MM.1S (cell line): ENCODE measurements at regions not wholly inside any gene's neighbourhood (a gene's known extent, or its start where the extent isn't known, plus 50 kb on each side); places are given as distances from the start of the nearest gene placed in this dataset.

Source experiments
- DNase-seq: peaks from one replicate; pipeline ENCODE4 v3.0.0-alpha.2; 2015
- H2AFZ ChIP-seq: fragments of 300-600 bp; sonication (generic); 2 replicates; pipeline ENCODE4 v1.6.0; 2016; ENCODE audit warnings: antibody characterized with exemption, low read length
- H3F3A ChIP-seq: fragments of 300-600 bp; sonication (generic); 2 replicates; pipeline ENCODE4 v1.6.1; 2016; ENCODE audit warnings: mild to moderate bottlenecking, antibody characterized with exemption, low read length, moderate library complexity, mixed read lengths; ENCODE audit not compliant: insufficient read depth
- H3K27ac ChIP-seq: fragments of 300-600 bp; sonication (generic); 2 replicates; pipeline ENCODE4 v1.5.1; 2016; ENCODE audit warnings: mild to moderate bottlenecking, low read length
- H3K27me3 ChIP-seq: fragments of 300-600 bp; sonication (generic); replicated peaks from 2 replicates; pipeline ENCODE4 v1.6.0; 2016; ENCODE audit warnings: low read length; ENCODE audit not compliant: insufficient read depth
- H3K36me3 ChIP-seq: fragments of 300-600 bp; sonication (generic); replicated peaks from 2 replicates; pipeline ENCODE4 v1.6.1; 2016; ENCODE audit warnings: mild to moderate bottlenecking, low read length, mixed read lengths; ENCODE audit not compliant: insufficient read depth
- H3K4me1 ChIP-seq: fragments of 300-600 bp; sonication (generic); 2 replicates; pipeline ENCODE4 v1.6.1; 2016; ENCODE audit warnings: low read length, mixed read lengths
- H3K4me2 ChIP-seq: fragments of 300-600 bp; sonication (generic); 2 replicates; pipeline ENCODE4 v1.6.0; 2016; ENCODE audit warnings: low read depth, low read length
- H3K4me3 ChIP-seq: fragments of 300-600 bp; sonication (generic); 2 replicates; pipeline ENCODE4 v1.5.1; 2016; ENCODE audit warnings: low read length, mixed read lengths
- H3K79me2 ChIP-seq: fragments of 300-600 bp; sonication (generic); 2 replicates; pipeline ENCODE4 v1.6.1; 2016; ENCODE audit warnings: mixed run types, low read length, mixed read lengths
- H3K9ac ChIP-seq: fragments of 300-600 bp; sonication (generic); 2 replicates; pipeline ENCODE4 v1.6.1; 2016; ENCODE audit warnings: low read length, mixed read lengths
- H3K9me2 ChIP-seq: fragments of 300-600 bp; sonication (generic); replicated peaks from 2 replicates; pipeline ENCODE4 v1.6.1; 2016; ENCODE audit warnings: mild to moderate bottlenecking, low read length, mixed read lengths; ENCODE audit not compliant: insufficient read depth
- H3K9me3 ChIP-seq: fragments of 300-600 bp; sonication (generic); replicated peaks from 2 replicates; pipeline ENCODE4 v1.6.1; 2016; ENCODE audit warnings: mild to moderate bottlenecking, low read length, mixed read lengths; ENCODE audit not compliant: insufficient read depth
- H4K20me1 ChIP-seq: fragments of 300-600 bp; sonication (generic); 2 replicates; pipeline ENCODE4 v1.6.1; 2016; ENCODE audit warnings: mild to moderate bottlenecking, low read length, moderate library complexity, mixed read lengths; ENCODE audit not compliant: insufficient read depth
- EZH2 ChIP-seq: fragments of 300-600 bp; sonication (generic); optimal IDR thresholded peaks from 2 replicates; pipeline ENCODE3; 2017; ENCODE audit warnings: low read depth, mild to moderate bottlenecking, antibody characterized with exemption, low read length, mixed read lengths
- EZH2phosphoT487 ChIP-seq: fragments of 300-600 bp; sonication (generic); IDR thresholded peaks from 2 replicates; pipeline ENCODE4 v1.6.1; 2018; ENCODE audit warnings: antibody characterized with exemption, low read length
- TF ChIP-seq, protein P1 (sequence below): fragments of 300-600 bp; sonication (generic); IDR thresholded peaks from 2 replicates; pipeline ENCODE4 v1.5.1; 2016; ENCODE audit warnings: antibody characterized with exemption, low read length, mixed read lengths

- Histone ChIP-seq H3K4me2 (no peak overlapping the region), H4K20me1 (no peaks in the 10 kb centered on the region), H3K79me2 (no peaks in the 10 kb centered on the region), H3K27me3 (no peaks in the 10 kb centered on the region), H3K9me2 (no peaks in the 10 kb centered on the region), H3K27ac (no peak overlapping the region), H3K4me1 (no peaks in the 10 kb centered on the region), H2AFZ (no peak overlapping the region), H3F3A (no peaks in the 10 kb centered on the region), H3K9ac (no peak overlapping the region), H3K9me3 (no peaks in the 10 kb centered on the region), H3K36me3 (no peaks in the 10 kb centered on the region), H3K4me3 (no peak overlapping the region)
- TF ChIP-seq EZH2phosphoT487 (no peak), EZH2 (no peak)
- TF ChIP-seq, protein P1, sequence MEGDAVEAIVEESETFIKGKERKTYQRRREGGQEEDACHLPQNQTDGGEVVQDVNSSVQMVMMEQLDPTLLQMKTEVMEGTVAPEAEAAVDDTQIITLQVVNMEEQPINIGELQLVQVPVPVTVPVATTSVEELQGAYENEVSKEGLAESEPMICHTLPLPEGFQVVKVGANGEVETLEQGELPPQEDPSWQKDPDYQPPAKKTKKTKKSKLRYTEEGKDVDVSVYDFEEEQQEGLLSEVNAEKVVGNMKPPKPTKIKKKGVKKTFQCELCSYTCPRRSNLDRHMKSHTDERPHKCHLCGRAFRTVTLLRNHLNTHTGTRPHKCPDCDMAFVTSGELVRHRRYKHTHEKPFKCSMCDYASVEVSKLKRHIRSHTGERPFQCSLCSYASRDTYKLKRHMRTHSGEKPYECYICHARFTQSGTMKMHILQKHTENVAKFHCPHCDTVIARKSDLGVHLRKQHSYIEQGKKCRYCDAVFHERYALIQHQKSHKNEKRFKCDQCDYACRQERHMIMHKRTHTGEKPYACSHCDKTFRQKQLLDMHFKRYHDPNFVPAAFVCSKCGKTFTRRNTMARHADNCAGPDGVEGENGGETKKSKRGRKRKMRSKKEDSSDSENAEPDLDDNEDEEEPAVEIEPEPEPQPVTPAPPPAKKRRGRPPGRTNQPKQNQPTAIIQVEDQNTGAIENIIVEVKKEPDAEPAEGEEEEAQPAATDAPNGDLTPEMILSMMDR: no peak
- DNase-seq: no peak
Observed at GRCh38 chr12:83634726-83635267, 948.1 kb downstream of the TMTC2 start.

GRCh38 chr12:83630526-83630925 lies 943.8 kb downstream of the TMTC2 start:
- no peaks in the 10 kb centered on the region for H3K36me3 ChIP-seq
- no peak overlapping the region for H3K4me2 ChIP-seq
- H3K4me3 ChIP-seq: no peak overlapping the region
- no peaks in the 10 kb centered on the region for H3K9me2 ChIP-seq
- TF ChIP-seq EZH2: no peak
- TF ChIP-seq EZH2phosphoT487: no peak
- TF ChIP-seq, protein P1: no peak
- no peaks in the 10 kb centered on the region for H3K4me1 ChIP-seq
- no peaks in the 10 kb centered on the region for H3K79me2 ChIP-seq
- H3K9me3 ChIP-seq: no peaks in the 10 kb centered on the region
- DNase-seq: no peak
- no peak overlapping the region for H3K9ac ChIP-seq
- H4K20me1 ChIP-seq: no peaks in the 10 kb centered on the region
- no peak overlapping the region for H3K27ac ChIP-seq
- H3K27me3 ChIP-seq: no peaks in the 10 kb centered on the region
- no peaks in the 10 kb centered on the region for H3F3A ChIP-seq
- no peak overlapping the region for H2AFZ ChIP-seq

- no peak overlapping the region for H3K27ac ChIP-seq
- H3K4me3 ChIP-seq: no peak overlapping the region
- H3K4me2 ChIP-seq: no peak overlapping the region
- no peaks in the 10 kb centered on the region for H3K9me2 ChIP-seq
- H3K4me1 ChIP-seq: no peaks in the 10 kb centered on the region
- no peaks in the 10 kb centered on the region for H3K36me3 ChIP-seq
- TF ChIP-seq EZH2 (no peak), EZH2phosphoT487 (no peak)
- TF ChIP-seq, protein P1: no peak
- H3K9ac ChIP-seq: no peak overlapping the region
- H3F3A ChIP-seq: no peaks in the 10 kb centered on the region
- no peaks in the 10 kb centered on the region for H3K9me3 ChIP-seq
- H3K79me2 ChIP-seq: no peaks in the 10 kb centered on the region
- H3K27me3 ChIP-seq: no peaks in the 10 kb centered on the region
- H4K20me1 ChIP-seq: no peaks in the 10 kb centered on the region
- DNase-seq: no peak
- H2AFZ ChIP-seq: no peak overlapping the region
Observed at GRCh38 chr12:83629931-83630330, 943.2 kb downstream of the TMTC2 start.
